H1 (cell line): ENCODE measurements at regions not wholly inside any gene's neighbourhood (a gene's known extent, or its start where the extent isn't known, plus 50 kb on each side); places are given as distances from the start of the nearest gene placed in this dataset.
A peak's percentile ranks its signal among the peaks of the same experiment; 100 is the strongest.

Experiments
- CTCF ChIA-PET: fragments of 300-600 bp; sonication (Branson Sonifier 250); formaldehyde crosslinking; loops from one replicate; lab custom pipeline; 2021; ENCODE audit not compliant: partially characterized antibody; lab: Charles Lee
- POLR2A ChIA-PET: fragments of 300-600 bp; sonication (Branson Sonifier 250); formaldehyde crosslinking; loops from one replicate; lab custom pipeline; 2021; ENCODE audit warnings: inconsistent platforms; ENCODE audit not compliant: partially characterized antibody; lab: Charles Lee
- DNase-seq, 2 experiments: peaks; one replicate each; pipeline versions ENCODE4 v3.0.0 to v3.0.0-alpha.2; 2010 to 2022; ENCODE audit warnings: low spot score in 2 of 2, low read depth in 1 of 2, mixed read lengths in 1 of 2
- FAIRE-seq: peaks from 2 replicates; lab custom pipeline; 2011; peaks lifted over from hg19 to GRCh38; lab: Jason Lieb, UNC
- H2AFZ ChIP-seq: 2 replicates; pipeline ENCODE4 v1.8.1; 2012; ENCODE audit warnings: low read length, inconsistent platforms
- H2AK5ac ChIP-seq: 2 replicates; pipeline ENCODE4 v1.6.1; 2013; ENCODE audit warnings: low read depth, low read length
- H2BK120ac ChIP-seq: replicated peaks from 2 replicates; pipeline ENCODE3; 2013; ENCODE audit warnings: low read depth, low read length, inconsistent platforms
- H2BK12ac ChIP-seq: 2 replicates; pipeline ENCODE4 v1.6.1; 2013; ENCODE audit warnings: low read depth, low read length
- H2BK15ac ChIP-seq: 2 replicates; pipeline ENCODE4 v1.6.1; 2013; ENCODE audit warnings: low read length
- H2BK20ac ChIP-seq: 2 replicates; pipeline ENCODE4 v1.6.1; 2013; ENCODE audit warnings: low read length
- H2BK5ac ChIP-seq: 2 replicates; pipeline ENCODE4 v1.6.1; 2013; ENCODE audit warnings: low read depth, low read length
- H3K14ac ChIP-seq: 2 replicates; pipeline ENCODE4 v1.6.1; 2013; ENCODE audit warnings: inconsistent platforms; ENCODE audit not compliant: insufficient read length
- H3K18ac ChIP-seq: 2 replicates; pipeline ENCODE4 v1.6.1; 2013; ENCODE audit warnings: low read length; ENCODE audit errors: extremely low read depth
- H3K23ac ChIP-seq: 2 replicates; pipeline ENCODE4 v1.6.1; 2013; ENCODE audit warnings: inconsistent platforms; ENCODE audit not compliant: insufficient read length
- H3K23me2 ChIP-seq: 2 replicates; pipeline ENCODE4 v1.6.1; 2013; ENCODE audit warnings: low read depth, low read length
- H3K27ac ChIP-seq: 2 replicates; pipeline ENCODE4 v1.6.1; 2011; ENCODE audit warnings: low read depth, low read length, inconsistent platforms
- H3K27me3 ChIP-seq, 4 experiments: replicated peaks in 1 of 4; 1 replicate in 1 of 4; 2 replicates in 3 of 4; pipeline versions ENCODE4 v1.6.1 to v1.8.1; 2011 to 2013; ENCODE audit warnings: low read length in 3 of 4, mild to moderate bottlenecking in 3 of 4, inconsistent platforms in 2 of 4, mixed read lengths in 2 of 4, moderate library complexity in 1 of 4; ENCODE audit not compliant: control insufficient read depth in 3 of 4, insufficient read depth in 3 of 4; ENCODE audit errors: extremely low read depth in 1 of 4
- H3K36me3 ChIP-seq, 4 experiments: 2 replicates each; pipeline versions ENCODE4 v1.6.1 to v1.8.1; 2011 to 2013; ENCODE audit warnings: mild to moderate bottlenecking in 4 of 4, low read length in 3 of 4, moderate library complexity in 2 of 4, control low read depth in 1 of 4, inconsistent platforms in 1 of 4; ENCODE audit not compliant: insufficient read depth in 4 of 4, control insufficient read depth in 2 of 4
- H3K4ac ChIP-seq: replicated peaks from 2 replicates; pipeline ENCODE3; 2013; ENCODE audit warnings: low read length, low read depth, mixed read lengths, inconsistent platforms; ENCODE audit not compliant: insufficient read length
- H3K4me1 ChIP-seq, 4 experiments: replicated peaks in 1 of 4; 1 replicate in 1 of 4; 2 replicates in 3 of 4; pipeline versions ENCODE4 v1.6.1 to v1.8.1; 2011 to 2013; ENCODE audit warnings: low read length in 3 of 4, inconsistent platforms in 2 of 4, mixed read lengths in 1 of 4; ENCODE audit not compliant: insufficient read depth in 4 of 4, control insufficient read depth in 3 of 4
- H3K4me2 ChIP-seq, 2 experiments: 2 replicates each; pipeline versions ENCODE4 v1.6.1 to v1.8.1; 2011 to 2013; ENCODE audit warnings: low read depth in 2 of 2, low read length in 2 of 2, control low read depth in 1 of 2, inconsistent platforms in 1 of 2, mild to moderate bottlenecking in 1 of 2; ENCODE audit not compliant: insufficient read depth in 1 of 2
- H3K4me3 ChIP-seq, 4 experiments: fragments of 200-600, 300-600 bp in 1 of 4; sonication (generic), shearing (Covaris generic), sonication (Bioruptor Twin) in 1 of 4; 2 replicates each; pipeline versions ENCODE4 v1.5.1 to v1.8.1; 2011 to 2016; ENCODE audit warnings: low read length in 4 of 4, low read depth in 3 of 4, control low read depth in 2 of 4, inconsistent platforms in 2 of 4, mild to moderate bottlenecking in 2 of 4, mixed read lengths in 1 of 4, moderate library complexity in 1 of 4; ENCODE audit not compliant: insufficient read depth in 2 of 4; ENCODE audit errors: extremely low read depth in 1 of 4
- H3K56ac ChIP-seq: replicated peaks from 2 replicates; pipeline ENCODE3; 2013; ENCODE audit warnings: low read depth, mild to moderate bottlenecking, mixed read lengths, low read length, inconsistent platforms; ENCODE audit not compliant: insufficient read length
- H3K79me1 ChIP-seq: 2 replicates; pipeline ENCODE4 v1.6.1; 2013; ENCODE audit warnings: low read depth, low read length, control low read depth
- H3K79me2 ChIP-seq, 2 experiments: 2 replicates each; pipeline versions ENCODE4 v1.6.1 to v1.8.1; 2012 to 2013; ENCODE audit warnings: low read length in 2 of 2, mild to moderate bottlenecking in 2 of 2, inconsistent platforms in 1 of 2; ENCODE audit not compliant: insufficient read depth in 2 of 2, control insufficient read depth in 1 of 2
- H3K9ac ChIP-seq, 4 experiments: replicated peaks in 1 of 4; 1 replicate in 1 of 4; 2 replicates in 3 of 4; pipeline versions ENCODE4 v1.6.1 to v1.8.1; 2011 to 2013; ENCODE audit warnings: low read depth in 3 of 4, low read length in 3 of 4, control low read depth in 2 of 4, mild to moderate bottlenecking in 2 of 4, moderate library complexity in 2 of 4, inconsistent platforms in 1 of 4; ENCODE audit errors: extremely low read depth in 1 of 4
- H3K9me3 ChIP-seq, 2 experiments: 2 replicates each; pipeline versions ENCODE4 v1.6.1 to v1.8.1; 2012 to 2013; ENCODE audit warnings: mild to moderate bottlenecking in 2 of 2, moderate library complexity in 2 of 2, control low read depth in 1 of 2, inconsistent platforms in 1 of 2, low read depth in 1 of 2, low read length in 1 of 2, mixed read lengths in 1 of 2; ENCODE audit not compliant: insufficient read depth in 2 of 2
- H4K20me1 ChIP-seq, 2 experiments: replicated peaks in 1 of 2; 2 replicates each; pipeline versions ENCODE3 to v1.8.1; 2011 to 2013; ENCODE audit warnings: inconsistent platforms in 2 of 2, low read length in 2 of 2, mild to moderate bottlenecking in 1 of 2; ENCODE audit not compliant: insufficient read depth in 2 of 2, control insufficient read depth in 1 of 2
- H4K5ac ChIP-seq: 2 replicates; pipeline ENCODE4 v1.6.1; 2013; ENCODE audit warnings: low read length, low read depth, mixed read lengths, inconsistent platforms; ENCODE audit not compliant: insufficient read length
- H4K8ac ChIP-seq: 2 replicates; pipeline ENCODE4 v1.8.0; 2013; ENCODE audit warnings: mild to moderate bottlenecking, moderate library complexity, low read length, inconsistent platforms; ENCODE audit not compliant: insufficient read depth; ENCODE audit errors: extremely low read depth
- H4K91ac ChIP-seq: replicated peaks from 2 replicates; pipeline ENCODE3; 2013; ENCODE audit warnings: low read length, mixed read lengths, inconsistent platforms; ENCODE audit not compliant: insufficient read length
- RAD21 ChIP-seq, 2 experiments: IDR thresholded peaks in 1 of 2; conservative IDR thresholded peaks in 1 of 2; 2 replicates each; pipeline ENCODE4 v1.6.1; 2011; ENCODE audit warnings: low read depth in 2 of 2, low read length in 2 of 2, improper control_type of control experiment in 1 of 2, inconsistent platforms in 1 of 2, mild to moderate bottlenecking in 1 of 2, moderate library complexity in 1 of 2
- WGBS, 2 experiments: shearing (Covaris generic) in 1 of 2; methylation state at CpG; one replicate each; pipeline versions ENCODE4 v1.1.6 to v1.1.7; 2013 to 2015; ENCODE audit warnings: low lambda C conversion rate in 2 of 2, mixed read lengths in 2 of 2, inconsistent platforms in 1 of 2, low coverage in 1 of 2, missing lambda C conversion rate in 1 of 2; ENCODE audit not compliant: insufficient replicate concordance in 2 of 2, insufficient coverage in 1 of 2, insufficient read length in 1 of 2; ENCODE audit errors: extremely low coverage in 1 of 2, missing lambda C conversion rate in 1 of 2; 5-methylcytosine and 5-hydroxymethylcytosine counted together
- TF ChIP-seq, protein P1 (sequence below): IDR thresholded peaks from 2 replicates; pipeline ENCODE4 v1.6.1; 2012; ENCODE audit warnings: inconsistent platforms

DNA sequence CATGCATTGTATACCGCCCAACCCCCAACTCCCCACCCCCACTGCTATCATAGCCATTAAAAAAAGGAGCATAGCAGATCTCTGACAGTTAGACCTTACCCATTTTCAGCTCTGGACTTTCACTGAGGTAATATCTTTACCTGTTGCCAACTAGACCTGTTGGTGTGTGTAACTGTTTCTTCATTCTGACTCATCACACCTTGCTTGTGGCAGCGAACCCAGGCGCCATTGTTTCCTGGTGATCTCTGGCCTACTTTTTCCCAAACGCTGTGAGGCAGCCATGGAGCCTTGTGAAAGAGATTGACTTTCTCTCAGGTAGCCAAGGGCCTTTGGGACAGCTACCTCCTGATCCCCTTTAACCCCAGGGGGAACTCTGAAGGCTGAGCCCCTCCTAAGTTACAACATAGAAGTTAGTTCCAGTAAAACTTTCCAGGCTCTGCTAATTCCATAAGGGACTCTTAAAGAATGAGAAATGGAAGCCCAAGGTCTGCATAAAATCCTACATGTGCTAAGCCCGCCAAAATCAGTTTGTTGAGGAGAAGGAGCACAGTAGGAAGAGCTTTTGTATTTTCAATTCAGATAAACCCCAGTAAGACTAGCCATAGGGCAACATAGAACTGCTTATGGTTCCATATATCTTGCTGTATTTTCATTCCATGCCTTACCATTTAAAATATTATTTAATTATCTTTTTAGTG lies 196.1 kb upstream of the CAMK1G start:
- Histone ChIP-seq H3K27ac (no peak overlapping the region), H3K9ac (no peak overlapping the region), H2AFZ (0 out of 2 replicates have a peak overlapping the region, but pooled peaks have one; percentile 27), H3K9me3 (no peaks in the 10 kb centered on the region), H2BK5ac (no peak overlapping the region), H2BK120ac (no peak overlapping the region), H2BK20ac (peak overlapping the region; percentile 92; the same call in 1 of the 2 replicates), H3K4ac (no peak overlapping the region), H4K5ac (no peak overlapping the region), H4K91ac (no peak overlapping the region), H4K20me1 (no peaks in the 10 kb centered on the region), H3K4me3 (no peak overlapping the region), H3K4me2 (no peak overlapping the region), H4K8ac (no peak overlapping the region), H2BK15ac (no peak overlapping the region), H3K79me1 (no peaks in the 10 kb centered on the region), H3K23ac (no peak overlapping the region), H2AK5ac (no peak overlapping the region), H3K18ac (no peak overlapping the region), H3K79me2 (no peaks in the 10 kb centered on the region), H3K4me1 (peaks cover 3 to 18% (median 13%) of the 10 kb centered on the region in 4 experiments; a peak in 4 of 7 replicates), H3K56ac (no peak overlapping the region), H3K27me3 (no peaks in the 10 kb centered on the region), H3K14ac (no peak overlapping the region), H3K23me2 (no peaks in the 10 kb centered on the region), H2BK12ac (0 out of 2 replicates have a peak overlapping the region, but pooled peaks have one; percentile 30), H3K36me3 (no peaks in the 10 kb centered on the region)
- POLR2A ChIA-PET: interaction anchor here (1.0 kb wide), 1 partner anchor 41 kb away, joined by 3 read pairs; no protein-coding TSS in a partner anchor
- WGBS, 2 experiments: 87% methylated on average over 5 of the region's 5 CpGs; no CpG with 5 or more reads in 1 of the 2 experiments
- DNase-seq (no peak), FAIRE-seq (no peak)
- CTCF ChIA-PET: interaction anchor here (1.0 to 1.9 kb wide), 5 partner anchors 9 to 185 kb away, joined by 3 to 6 read pairs (median 4); no protein-coding TSS in a partner anchor
- TF ChIP-seq, protein P1, sequence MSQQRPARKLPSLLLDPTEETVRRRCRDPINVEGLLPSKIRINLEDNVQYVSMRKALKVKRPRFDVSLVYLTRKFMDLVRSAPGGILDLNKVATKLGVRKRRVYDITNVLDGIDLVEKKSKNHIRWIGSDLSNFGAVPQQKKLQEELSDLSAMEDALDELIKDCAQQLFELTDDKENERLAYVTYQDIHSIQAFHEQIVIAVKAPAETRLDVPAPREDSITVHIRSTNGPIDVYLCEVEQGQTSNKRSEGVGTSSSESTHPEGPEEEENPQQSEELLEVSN: peak; percentile 57; the same call in 1 of the 2 replicates
- no peak for TF ChIP-seq RAD21 (IDR thresholded peaks at IDR 0.05 in 1 of 2, conservative IDR thresholded peaks at IDR 0.05 in 1 of 2; ENCODE audit: low read depth in 2 of 2, low read length in 2 of 2)
